IPS DF 19.7 (cell line): ENCODE measurements at regions not wholly inside any gene's neighbourhood (a gene's known extent, or its start where the extent isn't known, plus 50 kb on each side); places are given as distances from the start of the nearest gene placed in this dataset.
"Not testable (repeated sequence)": the region's sequence is repeated elsewhere in the genome, so short reads cannot be mapped to it uniquely, and the experiment has no call there.

ENCODE experiments used
- DNase-seq: peaks from one replicate; pipeline ENCODE4 v3.0.0-alpha.2; 2013; ENCODE audit warnings: low read depth, low spot score

GRCh38 chr20:10109641-10110040, 74.9 kb downstream of the ANKEF1 start:
- DNase-seq = no peak

- no peak for DNase-seq
Observed at GRCh38 chr20:10110151-10110550, 75.4 kb downstream of the ANKEF1 start.

GRCh38 chr20:10111139-10111958, 76.6 kb downstream of the ANKEF1 start:
- no peak for DNase-seq

GRCh38 chr20:10111959-10112250, 77.1 kb downstream of the ANKEF1 start:
- no peak for DNase-seq

GRCh38 chr20:10113746-10114145, 79.0 kb downstream of the ANKEF1 start:
- no peak for DNase-seq

- no peak for DNase-seq
Observed at GRCh38 chr20:10114598-10114997, 79.8 kb downstream of the ANKEF1 start.

GRCh38 chr20:10115021-10115420, 80.2 kb downstream of the ANKEF1 start:
- no peak for DNase-seq

GRCh38 chr20:10119336-10119735, 84.5 kb downstream of the ANKEF1 start:
- no peak for DNase-seq

GRCh38 chr20:10124883-10125282, 90.1 kb downstream of the ANKEF1 start:
- not testable (repeated sequence) for DNase-seq

GRCh38 chr20:10125757-10126156, 91.0 kb downstream of the ANKEF1 start:
- no peak for DNase-seq

GRCh38 chr20:10129749-10130148, 88.9 kb upstream of the SNAP25 start:
- no peak for DNase-seq

GRCh38 chr20:10131732-10132345, 86.8 kb upstream of the SNAP25 start:
- DNase-seq = peak; percentile 28

- no peak for DNase-seq
Observed at GRCh38 chr20:10132387-10132786, 86.2 kb upstream of the SNAP25 start.

GRCh38 chr20:10133532-10133931, 85.1 kb upstream of the SNAP25 start:
- no peak for DNase-seq

GRCh38 chr20:10134176-10134575, 84.5 kb upstream of the SNAP25 start:
- DNase-seq = no peak

GRCh38 chr20:10135438-10135837, 83.2 kb upstream of the SNAP25 start:
- no peak for DNase-seq

- DNase-seq = no peak
Observed at GRCh38 chr20:10137032-10137431, 81.6 kb upstream of the SNAP25 start.

- no peak for DNase-seq
Observed at GRCh38 chr20:10137533-10137932, 81.1 kb upstream of the SNAP25 start.

- DNase-seq = no peak
Observed at GRCh38 chr20:10157549-10157948, 61.1 kb upstream of the SNAP25 start.

- DNase-seq = no peak
Observed at GRCh38 chr20:10167040-10167439, 51.6 kb upstream of the SNAP25 start.

GRCh38 chr20:10167594-10167993, 51.0 kb upstream of the SNAP25 start:
- no peak for DNase-seq
